Neural cell (in vitro differentiated cells): ENCODE measurements at regions not wholly inside any gene's neighbourhood (a gene's known extent, or its start where the extent isn't known, plus 50 kb on each side); places are given as distances from the start of the nearest gene placed in this dataset.

Source experiments
- EP300 ChIP-seq: fragments of 450-650 bp; conservative IDR thresholded peaks from 2 replicates; pipeline ENCODE4 v1.6.1; 2014; ENCODE audit warnings: antibody characterized with exemption, mild to moderate bottlenecking, moderate library complexity; ENCODE audit not compliant: poor library complexity, severe bottlenecking
- EZH2 ChIP-seq: fragments of 200-600, 300-800 bp; shearing (Covaris generic), sonication (generic); IDR thresholded peaks from 2 replicates; pipeline ENCODE4 v1.6.1; 2014; ENCODE audit warnings: antibody characterized with exemption, low read length, borderline replicate concordance, mild to moderate bottlenecking; ENCODE audit not compliant: insufficient read depth, poor library complexity, severe bottlenecking
- MXI1 ChIP-seq: fragments of 450-650 bp; conservative IDR thresholded peaks from 2 replicates; pipeline ENCODE4 v1.6.1; 2014; ENCODE audit warnings: antibody characterized with exemption, mild to moderate bottlenecking; ENCODE audit not compliant: poor library complexity, severe bottlenecking
- POLR2AphosphoS5 ChIP-seq: IDR thresholded peaks from 2 replicates; pipeline ENCODE4 v1.6.1; 2012
- RAD21 ChIP-seq: fragments of 450-650 bp; conservative IDR thresholded peaks from 2 replicates; pipeline ENCODE4 v1.6.1; 2014; ENCODE audit warnings: antibody characterized with exemption, mild to moderate bottlenecking, moderate library complexity
- REST ChIP-seq: IDR thresholded peaks from 2 replicates; pipeline ENCODE4 v1.6.1; 2012; ENCODE audit warnings: borderline replicate concordance
- TAF1 ChIP-seq: IDR thresholded peaks from 2 replicates; pipeline ENCODE4 v1.6.1; 2012; ENCODE audit warnings: low read depth
- TF ChIP-seq, protein P1 (sequence below): fragments of 450-650 bp; IDR thresholded peaks from 2 replicates; pipeline ENCODE4 v1.5.1; 2014; ENCODE audit warnings: antibody characterized with exemption, mild to moderate bottlenecking, moderate library complexity; ENCODE audit not compliant: poor library complexity, severe bottlenecking

- TF ChIP-seq, protein P1, sequence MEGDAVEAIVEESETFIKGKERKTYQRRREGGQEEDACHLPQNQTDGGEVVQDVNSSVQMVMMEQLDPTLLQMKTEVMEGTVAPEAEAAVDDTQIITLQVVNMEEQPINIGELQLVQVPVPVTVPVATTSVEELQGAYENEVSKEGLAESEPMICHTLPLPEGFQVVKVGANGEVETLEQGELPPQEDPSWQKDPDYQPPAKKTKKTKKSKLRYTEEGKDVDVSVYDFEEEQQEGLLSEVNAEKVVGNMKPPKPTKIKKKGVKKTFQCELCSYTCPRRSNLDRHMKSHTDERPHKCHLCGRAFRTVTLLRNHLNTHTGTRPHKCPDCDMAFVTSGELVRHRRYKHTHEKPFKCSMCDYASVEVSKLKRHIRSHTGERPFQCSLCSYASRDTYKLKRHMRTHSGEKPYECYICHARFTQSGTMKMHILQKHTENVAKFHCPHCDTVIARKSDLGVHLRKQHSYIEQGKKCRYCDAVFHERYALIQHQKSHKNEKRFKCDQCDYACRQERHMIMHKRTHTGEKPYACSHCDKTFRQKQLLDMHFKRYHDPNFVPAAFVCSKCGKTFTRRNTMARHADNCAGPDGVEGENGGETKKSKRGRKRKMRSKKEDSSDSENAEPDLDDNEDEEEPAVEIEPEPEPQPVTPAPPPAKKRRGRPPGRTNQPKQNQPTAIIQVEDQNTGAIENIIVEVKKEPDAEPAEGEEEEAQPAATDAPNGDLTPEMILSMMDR = no peak
- TF ChIP-seq TAF1 (no peak), MXI1 (no peak), EP300 (no peak), EZH2 (no peak), REST (no peak), POLR2AphosphoS5 (no peak), RAD21 (no peak)
Observed at GRCh38 chr6:71203206-71203605, 85.4 kb upstream of the OGFRL1 start.
